NCI-H2196 treated with DMSO at 0.1 percent for 48 hours (cell line): ENCODE measurements at regions not wholly inside any gene's neighbourhood (a gene's known extent, or its start where the extent isn't known, plus 50 kb on each side); places are given as distances from the start of the nearest gene placed in this dataset.
"Not testable (repeated sequence)": the region's sequence is repeated elsewhere in the genome, so short reads cannot be mapped to it uniquely, and the experiment has no call there.

Source experiments
- DNase-seq: peaks from one replicate; lab custom pipeline; 2025; ENCODE audit not compliant: unreplicated experiment; lab: John Stamatoyannopoulos, UW

GRCh38 chr3:155995525-155996370 lies 124.6 kb upstream of the KCNAB1 start:
- peak; percentile 44 for DNase-seq

- DNase-seq, result no peak
Observed at GRCh38 chr3:155996882-155997281, 123.5 kb upstream of the KCNAB1 start.

GRCh38 chr3:155998173-155998572 lies 122.2 kb upstream of the KCNAB1 start:
- not testable (repeated sequence) for DNase-seq

GRCh38 chr3:156005736-156006135 lies 114.6 kb upstream of the KCNAB1 start:
- DNase-seq, result no peak

GRCh38 chr3:156010829-156011228 lies 109.5 kb upstream of the KCNAB1 start:
- no peak for DNase-seq

GRCh38 chr3:156014489-156014888 lies 105.9 kb upstream of the KCNAB1 start:
- no peak for DNase-seq

- DNase-seq, result no peak
Observed at GRCh38 chr3:156016902-156017301, 103.5 kb upstream of the KCNAB1 start.

DNA sequence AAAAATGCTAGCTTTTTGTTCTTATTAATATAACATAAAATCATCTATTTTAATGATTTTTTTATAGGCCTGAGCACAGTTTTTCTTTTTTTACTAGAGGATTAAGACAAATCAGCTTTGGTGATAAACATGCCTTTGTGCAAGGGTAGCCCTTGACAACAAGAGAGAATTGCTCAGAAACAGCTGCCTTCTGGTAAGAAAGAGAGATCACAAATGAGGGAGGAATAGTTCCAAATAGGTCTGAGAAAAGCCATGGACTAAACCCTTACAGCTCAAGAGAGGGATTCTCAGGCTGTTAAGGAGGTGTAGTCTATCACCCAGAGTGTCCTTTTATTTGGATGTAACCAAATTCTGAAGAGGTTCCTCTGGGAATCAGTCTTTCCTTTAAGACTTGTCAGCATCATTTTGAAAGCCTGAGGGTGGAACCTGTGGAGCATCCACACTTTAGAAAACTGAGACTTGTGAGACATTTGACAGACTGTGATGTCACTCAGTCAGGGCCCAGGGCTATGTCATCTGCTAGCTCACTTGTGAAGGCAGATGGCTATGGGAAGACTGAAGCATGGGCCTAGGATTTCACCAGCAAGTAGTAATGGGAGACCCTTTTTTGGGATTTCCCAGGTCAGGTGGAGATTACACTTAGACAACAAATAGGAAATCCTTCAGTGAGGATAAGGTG lies 102.9 kb upstream of the KCNAB1 start:
- no peak for DNase-seq

DNA sequence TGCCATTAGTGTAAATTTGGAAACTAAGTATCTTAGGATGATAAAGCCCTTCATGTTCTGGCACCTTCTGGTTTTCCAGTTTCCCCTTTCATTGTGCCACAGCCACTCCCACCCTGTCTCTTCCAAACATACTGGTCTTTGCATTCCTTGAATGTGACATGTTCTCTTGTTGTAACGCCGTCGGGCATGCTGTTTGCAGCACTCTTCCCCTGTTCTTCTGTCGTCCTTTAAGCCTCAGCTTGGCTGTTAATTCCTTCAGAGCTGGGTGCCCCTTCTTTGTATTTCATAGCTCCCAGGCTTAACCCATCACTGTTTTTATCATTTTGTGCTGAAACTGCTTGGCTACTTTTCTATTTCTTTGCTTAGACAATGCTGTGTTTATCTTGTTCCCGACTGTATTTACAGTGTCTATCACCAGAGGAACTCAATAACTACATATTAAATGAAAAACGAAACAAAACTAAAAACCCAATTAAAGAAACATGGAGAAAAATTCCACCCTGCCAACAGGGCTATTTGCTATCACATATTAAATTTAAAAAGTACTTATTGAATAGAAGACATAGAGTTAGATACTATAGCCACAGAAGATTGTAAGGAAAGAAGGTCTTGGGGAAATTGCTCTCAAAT lies 95.4 kb upstream of the KCNAB1 start:
- no peak for DNase-seq

- DNase-seq, result no peak
Observed at GRCh38 chr3:156029208-156029607, 91.2 kb upstream of the KCNAB1 start.

- DNase-seq, result no peak
Observed at GRCh38 chr3:156030723-156031122, 89.7 kb upstream of the KCNAB1 start.

DNA sequence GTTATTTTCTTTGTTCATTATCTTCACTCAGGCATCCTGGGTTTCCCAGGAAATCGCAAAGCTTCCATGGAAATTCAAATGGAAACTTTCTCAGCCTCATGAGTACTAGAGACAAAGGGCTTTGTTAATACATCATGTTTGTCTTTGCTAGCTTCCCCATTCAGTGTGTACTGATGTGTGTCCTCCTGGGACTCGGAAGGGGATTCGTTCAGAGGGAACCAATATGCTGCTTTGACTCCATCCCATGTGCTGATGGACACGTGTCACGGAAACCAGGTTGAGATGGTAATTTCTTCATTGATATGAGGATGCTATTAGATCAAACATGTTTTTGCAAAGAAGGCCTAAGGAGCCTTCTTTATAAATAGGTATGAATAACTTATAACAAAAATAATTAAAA lies 87.0 kb upstream of the KCNAB1 start:
- no peak for DNase-seq

- DNase-seq, result no peak
Observed at GRCh38 chr3:156035158-156035557, 85.2 kb upstream of the KCNAB1 start.

DNA sequence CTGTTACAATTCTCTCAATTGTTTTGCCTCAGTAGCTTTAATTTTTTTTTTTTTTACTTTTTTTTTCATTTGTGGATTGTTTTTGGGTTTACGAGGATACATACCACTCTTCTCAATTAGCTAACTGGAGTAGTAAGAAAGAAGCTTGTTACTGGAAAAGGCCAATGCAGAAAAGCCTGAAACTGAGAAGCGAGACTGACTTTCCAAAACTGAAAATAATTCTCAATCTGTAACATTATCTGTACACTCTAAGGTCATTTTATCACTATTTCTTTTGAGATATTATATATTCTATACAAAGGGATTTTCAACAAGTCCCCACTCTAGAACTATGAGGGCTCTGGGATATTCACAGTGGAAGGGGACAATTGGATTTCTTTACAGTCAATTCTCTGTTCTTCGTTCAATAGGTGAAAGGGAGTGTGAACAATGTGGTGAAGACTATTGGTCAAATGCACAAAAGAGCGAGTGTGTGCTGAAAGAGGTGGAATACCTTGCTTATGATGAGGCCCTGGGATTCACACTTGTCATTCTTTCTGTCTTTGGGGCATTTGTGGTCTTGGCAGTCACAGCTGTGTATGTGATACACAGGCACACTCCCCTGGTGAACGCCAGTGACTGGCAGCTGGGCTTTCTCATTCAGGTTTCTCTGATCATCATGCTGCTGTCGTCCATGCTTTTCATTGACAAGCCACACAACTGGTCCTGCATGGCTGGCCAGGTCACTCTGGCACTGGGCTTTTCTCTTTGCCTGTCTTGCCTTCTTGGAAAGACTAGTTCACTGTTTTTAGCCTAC lies 83.9 kb upstream of the KCNAB1 start:
- DNase-seq, result no peak

- DNase-seq, result no peak
Observed at GRCh38 chr3:156037356-156037755, 83.0 kb upstream of the KCNAB1 start.

GRCh38 chr3:156038869-156039268 lies 81.5 kb upstream of the KCNAB1 start:
- no peak for DNase-seq

- no peak for DNase-seq
Observed at GRCh38 chr3:156040041-156040440, 80.3 kb upstream of the KCNAB1 start.

DNA sequence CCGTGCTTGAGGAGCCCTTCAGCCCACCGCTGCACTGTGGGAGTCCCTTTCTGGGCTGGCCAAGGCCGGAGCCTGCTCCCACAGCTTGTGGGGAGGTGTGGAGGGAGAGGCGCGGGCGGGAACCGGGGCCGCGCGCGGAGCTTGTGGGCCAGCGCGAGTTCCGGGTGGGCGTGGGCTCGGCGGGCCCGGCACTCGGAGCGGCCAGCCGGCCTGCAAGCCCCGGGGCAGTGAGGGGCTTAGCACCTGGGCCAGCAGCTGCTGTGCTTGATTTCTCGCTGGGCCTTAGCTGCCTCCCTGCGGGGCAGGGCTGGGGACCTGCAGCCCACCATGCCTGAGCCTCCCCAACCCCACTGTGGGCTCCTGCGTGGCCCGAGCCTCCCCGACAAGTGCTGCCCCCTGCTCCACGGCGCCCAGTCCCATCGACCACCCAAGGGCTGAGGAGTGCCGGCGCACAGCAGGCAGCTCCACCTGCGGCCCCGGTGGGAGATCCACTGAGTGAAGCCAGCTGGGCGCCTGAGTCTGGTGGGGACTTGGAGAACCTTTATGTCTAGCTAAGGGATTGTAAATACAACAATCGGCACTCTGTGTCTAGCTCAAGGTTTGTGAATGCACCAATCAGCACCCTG lies 79.0 kb upstream of the KCNAB1 start:
- DNase-seq, result not testable (repeated sequence)

DNA sequence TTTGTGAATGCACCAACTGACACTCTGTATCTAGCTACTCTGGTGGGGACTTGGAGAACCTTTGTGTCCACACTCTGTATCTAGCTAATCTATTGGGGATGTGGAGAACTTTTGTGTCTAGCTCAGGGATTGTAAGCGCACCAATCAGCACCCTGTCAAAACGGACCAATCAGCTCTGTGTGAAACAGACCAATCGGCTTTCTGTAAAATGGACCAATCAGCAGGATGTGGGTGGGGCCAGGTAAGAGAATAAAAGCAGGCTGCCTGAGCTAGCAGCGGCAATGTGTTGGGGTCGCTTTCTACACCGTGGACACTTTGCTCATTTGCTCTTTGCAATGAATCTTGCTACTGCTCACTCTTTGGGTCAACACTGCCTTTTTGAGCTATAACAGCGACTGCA lies 78.5 kb upstream of the KCNAB1 start:
- not testable (repeated sequence) for DNase-seq

DNA sequence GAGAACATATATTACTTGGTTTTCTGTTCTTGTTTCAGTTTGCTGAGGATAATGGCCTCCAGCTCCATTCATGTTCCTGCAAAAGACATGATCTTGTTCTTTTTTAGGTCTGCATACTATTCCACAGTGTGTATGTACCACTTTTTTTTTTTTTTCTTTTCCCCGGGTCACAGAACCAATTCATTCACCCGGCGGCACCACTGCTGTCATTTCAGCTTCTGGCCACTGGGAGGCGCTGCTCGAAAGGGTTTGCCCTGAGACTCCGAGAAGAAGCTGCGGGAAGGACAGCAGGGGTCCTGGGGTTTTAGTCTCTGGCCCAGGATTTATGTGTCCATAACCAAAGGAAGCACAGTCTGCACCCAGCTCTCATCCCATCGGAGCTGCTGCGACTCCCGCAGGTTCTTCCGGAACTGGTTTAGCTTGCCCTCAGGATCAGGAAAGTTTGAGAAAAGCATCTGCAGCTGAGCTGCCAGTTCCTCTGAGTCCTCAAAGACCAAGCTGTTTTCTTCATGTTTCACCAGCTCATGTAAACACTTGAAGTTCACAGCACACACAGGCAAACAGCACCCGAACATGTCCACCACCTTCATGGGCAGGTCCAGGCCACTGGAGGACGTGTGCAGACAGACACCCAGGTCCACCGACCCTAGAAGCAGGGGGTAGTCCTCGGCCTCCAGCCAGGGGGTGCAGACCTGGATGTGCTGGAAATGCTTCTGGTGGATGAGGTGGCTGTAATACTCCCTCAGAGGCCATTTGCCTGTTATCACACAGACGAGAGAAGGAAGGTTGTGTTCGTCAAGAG lies 76.3 kb upstream of the KCNAB1 start:
- not testable (repeated sequence) for DNase-seq
